ACHN (cell line): ENCODE measurements at regions not wholly inside any gene's neighbourhood (a gene's known extent, or its start where the extent isn't known, plus 50 kb on each side); places are given as distances from the start of the nearest gene placed in this dataset.
A peak's percentile ranks its signal among the peaks of the same experiment; 100 is the strongest.
"Not testable (repeated sequence)": the region's sequence is repeated elsewhere in the genome, so short reads cannot be mapped to it uniquely, and the experiment has no call there.

ENCODE experiments used
- DNase-seq: peaks from one replicate; pipeline ENCODE4 v3.0.0-alpha.2; 2015
- in situ Hi-C: cut with HindIII; loops from 2 replicates; pipeline ENCODE4 v1.10.0; 2017; ENCODE audit warnings: low sequenced_read_pairs, low pct_ligation_motif_present, low pct_unique_long_range_greater_than_20kb

DNA sequence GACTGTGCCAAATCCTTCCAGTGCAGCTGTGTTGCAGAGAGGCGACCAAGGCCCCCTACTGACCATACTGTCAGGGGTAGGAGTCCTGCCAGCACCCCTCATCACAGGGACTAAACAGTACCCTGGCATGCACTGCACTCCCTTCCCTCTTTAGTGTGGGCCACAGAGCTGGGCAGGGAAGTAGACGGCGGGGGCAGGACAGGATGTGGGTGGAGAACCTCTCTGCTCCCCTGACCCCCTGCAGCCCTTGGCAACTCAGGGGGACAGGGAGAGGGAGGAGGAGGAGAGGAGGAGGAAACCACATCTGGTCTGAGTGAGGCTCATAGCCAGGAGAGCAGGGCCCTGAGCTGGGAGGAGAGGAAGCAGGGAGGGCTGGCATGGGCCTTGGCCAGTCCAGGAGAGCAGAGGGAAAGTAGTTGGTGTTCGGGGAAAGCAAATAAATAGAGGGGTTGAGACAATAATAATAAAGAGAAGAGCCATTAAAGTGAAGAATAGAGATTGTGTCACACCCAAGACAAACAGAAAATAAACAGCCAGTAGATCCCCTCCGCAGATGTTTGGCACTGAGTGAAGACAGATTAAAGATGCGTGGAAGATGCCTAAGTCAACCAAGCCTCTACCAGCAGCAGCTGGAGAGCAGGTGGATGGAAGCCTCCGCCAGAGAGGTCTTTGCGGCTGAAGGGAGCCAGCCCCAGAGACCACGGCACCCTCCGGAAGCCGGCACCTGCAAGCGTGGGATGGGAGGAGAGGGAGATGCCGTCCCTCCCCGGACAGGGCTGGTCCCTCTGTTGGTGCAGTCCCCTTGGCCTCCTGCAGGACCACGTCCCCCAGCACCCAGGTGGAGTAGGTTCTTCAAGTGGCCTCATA, 61.5 kb downstream of the RPUSD4 start:
- in situ Hi-C loops: no loop called here

DNA sequence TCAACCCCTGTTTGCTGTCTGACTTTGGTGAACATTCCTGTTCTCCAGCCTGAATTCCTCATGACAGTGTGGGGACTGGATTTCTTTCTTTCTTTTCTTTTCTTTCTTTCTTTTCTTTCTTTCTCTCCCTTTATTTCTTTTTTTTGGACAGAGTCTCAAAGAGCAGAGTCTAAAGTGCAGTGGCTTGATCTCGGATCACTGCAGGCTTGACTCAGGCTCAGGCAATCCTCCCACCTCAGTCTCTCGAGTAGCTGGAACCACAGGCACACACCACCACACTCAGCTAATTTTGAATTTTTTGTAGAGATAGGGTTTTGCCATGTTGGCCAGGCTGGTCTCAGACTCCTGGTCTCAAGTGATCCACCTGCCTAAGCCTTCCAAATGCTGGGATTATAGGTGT, 63.1 kb downstream of the RPUSD4 start:
- in situ Hi-C loops: no loop called here
- no peak for DNase-seq

More for the DNA sequence above, 61.5 kb downstream of the RPUSD4 start:
- no peak for DNase-seq

DNA sequence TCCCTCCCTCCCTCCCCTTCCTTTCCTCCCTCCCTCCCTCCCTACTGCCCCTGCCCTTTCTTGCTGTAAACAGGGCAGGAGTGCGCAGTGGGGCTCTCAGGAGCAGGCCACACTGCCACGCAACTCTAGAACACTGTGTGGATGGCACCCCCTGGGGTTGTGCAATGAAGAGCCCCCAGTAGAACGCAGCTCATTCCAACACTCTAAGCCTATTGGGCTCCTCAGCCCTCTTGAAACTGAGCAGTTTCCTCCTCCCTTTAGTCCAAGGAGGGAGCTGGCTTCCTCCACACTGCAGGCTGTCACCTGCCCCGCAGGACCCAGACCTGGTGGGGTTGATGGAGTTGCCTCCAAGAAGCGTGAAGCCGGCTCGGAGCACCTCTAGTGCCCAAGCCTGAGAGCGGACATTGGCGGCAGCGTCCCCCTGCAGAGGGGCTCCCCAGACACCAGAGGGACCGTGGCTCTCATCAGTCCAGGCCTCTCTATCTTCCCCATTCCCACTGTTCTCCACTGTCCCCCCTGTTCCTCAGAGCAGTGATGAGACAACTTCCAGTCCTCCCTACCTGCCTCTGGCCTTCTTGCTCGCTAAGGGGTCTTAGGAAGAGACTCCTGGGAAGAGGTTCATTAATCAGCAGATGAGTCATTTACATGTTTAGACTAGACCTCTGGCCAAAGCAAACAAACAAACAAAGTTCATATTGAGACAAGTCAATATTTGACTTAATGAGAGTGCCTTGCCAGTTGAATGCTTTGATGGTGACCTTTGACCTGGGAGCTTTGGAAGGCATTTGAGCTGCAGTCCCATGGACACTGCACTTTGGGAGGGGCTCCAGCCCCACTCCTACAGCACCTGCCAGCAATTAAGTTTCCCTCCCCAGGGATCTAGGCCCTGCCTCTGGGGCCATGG, 64.0 kb downstream of the RPUSD4 start:
- in situ Hi-C loops: no loop called here
- no peak for DNase-seq

DNA sequence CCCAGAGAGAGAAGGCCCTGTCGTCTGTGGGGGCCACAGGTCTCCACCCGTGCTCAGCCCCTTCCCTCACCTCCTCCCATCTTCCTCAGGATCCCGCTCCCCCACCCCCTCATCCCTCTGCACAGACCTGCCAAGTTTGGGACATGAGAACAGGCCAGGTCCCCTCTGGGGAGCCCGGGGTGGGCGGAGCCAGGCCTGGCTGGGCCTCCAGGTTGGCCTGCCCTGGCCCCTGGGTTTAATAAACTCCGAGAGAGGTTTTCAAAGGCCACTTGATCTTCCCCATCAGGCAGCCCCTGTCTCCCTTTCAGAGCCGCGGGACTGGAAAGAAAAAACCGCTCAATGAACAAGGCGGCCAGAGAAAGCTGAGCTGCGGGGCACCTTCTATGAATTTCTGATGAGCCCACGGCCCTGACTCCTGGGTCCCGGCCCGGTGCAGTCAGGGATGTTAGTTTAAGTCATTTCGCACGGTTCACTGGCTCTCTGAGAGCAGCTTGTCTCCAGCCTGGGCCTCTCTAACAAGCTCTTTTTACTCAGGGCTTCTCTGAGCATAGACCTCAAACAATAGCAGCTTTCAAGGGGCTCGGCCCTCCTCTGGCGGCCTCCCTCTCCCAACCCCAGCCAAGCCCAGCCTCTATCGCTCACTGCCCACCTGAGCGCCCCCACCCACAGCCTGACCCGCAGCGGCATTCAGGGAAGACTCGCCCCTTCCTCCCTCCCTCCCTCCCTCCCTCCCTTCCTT, 64.8 kb downstream of the RPUSD4 start:
- in situ Hi-C loops: no loop called here

GRCh38 chr11:126145954-126146353, 65.5 kb downstream of the RPUSD4 start:
- DNase-seq: no peak
- in situ Hi-C loops: no loop called here

More for the DNA sequence above, 64.8 kb downstream of the RPUSD4 start:
- DNase-seq: peak; percentile 44

DNA sequence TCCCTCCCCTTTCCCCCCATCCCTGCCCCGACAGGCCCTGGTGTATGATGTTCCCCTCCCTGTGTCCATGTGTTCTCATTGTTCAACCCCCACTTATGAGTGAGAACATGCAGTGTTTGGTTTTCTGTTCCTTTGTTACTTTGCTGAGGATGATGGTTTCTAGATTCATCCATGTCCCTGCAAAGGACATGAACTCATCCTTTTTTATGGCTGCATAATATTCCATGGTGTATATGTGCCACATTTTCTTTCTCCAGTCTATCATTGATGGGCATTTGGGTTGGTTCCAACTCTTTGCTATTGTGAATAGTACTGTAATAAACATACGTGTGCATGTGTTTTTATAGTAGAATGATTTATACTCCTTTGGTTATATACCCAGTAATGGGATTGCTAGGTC, 68.0 kb downstream of the RPUSD4 start:
- DNase-seq, in situ Hi-C loops: not testable (repeated sequence)

- in situ Hi-C loops: no loop called here
- DNase-seq: no peak
Observed at GRCh38 chr11:126140926-126141280, 70.5 kb downstream of the RPUSD4 start.

- in situ Hi-C loops: no loop called here
- DNase-seq: no peak
Observed at GRCh38 chr11:126140201-126140925, 71.1 kb downstream of the RPUSD4 start.

- no peak for DNase-seq
- in situ Hi-C loops: no loop called here
Observed at GRCh38 chr11:126139111-126140091, 72.0 kb downstream of the RPUSD4 start.

GRCh38 chr11:126138636-126139035, 72.8 kb downstream of the RPUSD4 start:
- no peak for DNase-seq
- in situ Hi-C loops: no loop called here

DNA sequence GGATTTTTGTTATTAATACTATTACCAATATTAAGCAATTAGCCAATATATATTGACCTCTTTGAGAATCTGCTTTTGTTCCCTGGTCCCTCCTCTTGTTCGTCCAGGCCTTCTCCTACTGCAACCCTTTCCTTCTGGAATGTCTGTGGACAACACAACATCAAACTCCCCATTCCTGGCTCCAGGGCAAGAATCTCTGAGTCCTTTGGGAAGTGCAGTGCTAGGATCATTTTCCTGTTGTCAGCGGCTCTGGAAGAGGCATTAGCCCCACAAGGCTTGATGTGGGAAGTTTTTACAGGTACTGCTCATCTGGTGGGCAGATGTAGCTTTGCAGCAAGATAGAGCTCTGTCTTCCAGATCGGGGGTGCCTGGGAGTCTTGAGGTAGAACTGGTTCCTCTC, 74.3 kb downstream of the RPUSD4 start:
- in situ Hi-C loops: no loop called here

GRCh38 chr11:126136507-126136906, 73.8 kb upstream of the CDON start:
- in situ Hi-C loops: no loop called here
- DNase-seq: no peak

More for the DNA sequence above, 74.3 kb downstream of the RPUSD4 start:
- no peak for DNase-seq

- no peak for DNase-seq
Observed at GRCh38 chr11:126135235-126136176, 72.8 kb upstream of the CDON start.

GRCh38 chr11:126134461-126135155, 71.9 kb upstream of the CDON start:
- in situ Hi-C loops: no loop called here
- no peak for DNase-seq

More at GRCh38 chr11:126135235-126136176, 72.8 kb upstream of the CDON start:
- in situ Hi-C loops: no loop called here

- in situ Hi-C loops: no loop called here
- DNase-seq: no peak
Observed at GRCh38 chr11:126133901-126134300, 71.2 kb upstream of the CDON start.

DNA sequence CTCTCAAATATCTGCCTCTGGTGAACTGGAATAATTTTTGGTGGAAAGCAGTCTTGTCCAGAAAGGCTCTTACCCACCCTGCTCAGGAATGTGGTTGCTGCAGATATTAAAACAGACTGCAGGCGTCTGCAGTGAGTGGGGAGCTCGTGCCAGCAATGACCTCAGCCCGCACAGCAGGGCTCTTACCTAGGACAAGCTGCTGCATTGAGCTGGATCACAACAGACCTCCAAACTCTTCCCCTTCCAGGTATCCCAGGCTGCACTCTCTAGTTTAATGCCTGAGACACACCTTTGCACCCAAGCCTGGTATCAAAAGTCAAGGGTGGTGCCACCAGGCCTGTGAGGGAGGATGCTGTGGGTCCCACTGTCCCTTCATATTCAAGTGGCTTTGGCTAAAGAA, 69.7 kb upstream of the CDON start:
- DNase-seq: no peak
- in situ Hi-C loops: no loop called here
